Ammon's horn (tissue), 1 donor: ENCODE measurements at regions not wholly inside any gene's neighbourhood (a gene's known extent, or its start where the extent isn't known, plus 50 kb on each side); places are given as distances from the start of the nearest gene placed in this dataset.
"Not testable (repeated sequence)": the region's sequence is repeated elsewhere in the genome, so short reads cannot be mapped to it uniquely, and the experiment has no call there.

Source experiments
- DNase-seq: peaks from one replicate; pipeline ENCODE4 v3.0.0-alpha.2; 2016; ENCODE audit warnings: low spot score

- no peak for DNase-seq
Measured at GRCh38 chr15:87470923-87471322, 785.6 kb downstream of the NTRK3 start.

- not testable (repeated sequence) for DNase-seq
Measured at GRCh38 chr15:87463956-87464355, 792.6 kb downstream of the NTRK3 start.

GRCh38 chr15:87461631-87462030 is 794.9 kb downstream of the NTRK3 start:
- DNase-seq = no peak

- no peak for DNase-seq
Measured at GRCh38 chr15:87454860-87455259, 801.7 kb downstream of the NTRK3 start.

- DNase-seq = no peak
Measured at GRCh38 chr15:87450314-87450713, 806.2 kb downstream of the NTRK3 start.

- DNase-seq = no peak
Measured at GRCh38 chr15:87439090-87439489, 817.4 kb downstream of the NTRK3 start.

- DNase-seq = no peak
Measured at GRCh38 chr15:87433871-87434270, 822.7 kb downstream of the NTRK3 start.

- no peak for DNase-seq
Measured at GRCh38 chr15:87429754-87430153, 826.8 kb downstream of the NTRK3 start.

- no peak for DNase-seq
Measured at GRCh38 chr15:87420017-87420416, 836.5 kb downstream of the NTRK3 start.

GRCh38 chr15:87419344-87419743 is 837.2 kb downstream of the NTRK3 start:
- DNase-seq = no peak

GRCh38 chr15:87416591-87417257 is 839.8 kb downstream of the NTRK3 start:
- DNase-seq = no peak

- no peak for DNase-seq
Measured at GRCh38 chr15:87408902-87409301, 847.6 kb downstream of the NTRK3 start.

GRCh38 chr15:87403973-87404372 is 852.6 kb downstream of the NTRK3 start:
- DNase-seq = no peak

- no peak for DNase-seq
Measured at GRCh38 chr15:87401973-87402372, 854.6 kb downstream of the NTRK3 start.

- no peak for DNase-seq
Measured at GRCh38 chr15:87394676-87395075, 861.9 kb downstream of the NTRK3 start.

GRCh38 chr15:87387766-87388165 is 868.8 kb downstream of the NTRK3 start:
- no peak for DNase-seq

- DNase-seq = no peak
Measured at GRCh38 chr15:87374339-87374738, 882.2 kb downstream of the NTRK3 start.

- no peak for DNase-seq
Measured at GRCh38 chr15:87369269-87369668, 887.3 kb downstream of the NTRK3 start.

- DNase-seq = no peak
Measured at GRCh38 chr15:87368511-87368910, 888.0 kb downstream of the NTRK3 start.

GRCh38 chr15:87365186-87365585 is 891.4 kb downstream of the NTRK3 start:
- DNase-seq = no peak

- DNase-seq = no peak
Measured at GRCh38 chr15:87362531-87362930, 894.0 kb downstream of the NTRK3 start.

GRCh38 chr15:87357637-87358313 is 898.8 kb downstream of the NTRK3 start:
- no peak for DNase-seq

GRCh38 chr15:87355946-87356345 is 900.6 kb downstream of the NTRK3 start:
- no peak for DNase-seq
